ENCODE measurements at regions not wholly inside any gene's neighbourhood (a gene's known extent, or its start where the extent isn't known, plus 50 kb on each side); places are given as distances from the start of the nearest gene placed in this dataset.
"Not testable (repeated sequence)": the region's sequence is repeated elsewhere in the genome, so short reads cannot be mapped to it uniquely, and the experiment has no call there.

- ChIA-PET POLR2A (no interaction called here), CTCF (no interaction called here)
- no peak for ATAC-seq
Measured at GRCh38 chr16:75938818-75939217, 212.5 kb upstream of the CPHXL start.

GRCh38 chr16:75942351-75942750, 216.1 kb upstream of the CPHXL start:
- ChIA-PET CTCF (no interaction called here), POLR2A (no interaction called here)
- H3K4me1 Mint-ChIP-seq (ENCODE audit: low read depth): no peaks in the 10 kb centered on the region
- no peaks in the 10 kb centered on the region for H3K36me3 Mint-ChIP-seq (ENCODE audit: low read depth)
- no peak overlapping the region for H3K27ac Mint-ChIP-seq
- no peaks in the 10 kb centered on the region for H3K27me3 Mint-ChIP-seq (ENCODE audit: low read depth)
- H3K4me3 Mint-ChIP-seq: no peak overlapping the region
- no peak for DNase-seq
- H3K9me3 Mint-ChIP-seq (ENCODE audit: insufficient read depth): no peaks in the 10 kb centered on the region
- ATAC-seq: no peak

More at GRCh38 chr16:75938818-75939217, 212.5 kb upstream of the CPHXL start:
- no peak overlapping the region for H3K4me3 Mint-ChIP-seq
- no peaks in the 10 kb centered on the region for H3K4me1 Mint-ChIP-seq (ENCODE audit: low read depth)
- no peaks in the 10 kb centered on the region for H3K9me3 Mint-ChIP-seq (ENCODE audit: insufficient read depth)
- no peaks in the 10 kb centered on the region for H3K36me3 Mint-ChIP-seq (ENCODE audit: low read depth)
- no peak for DNase-seq
- H3K27ac Mint-ChIP-seq: no peak overlapping the region
- H3K27me3 Mint-ChIP-seq (ENCODE audit: low read depth): no peaks in the 10 kb centered on the region

- ATAC-seq (no peak), DNase-seq (no peak)
- no peaks in the 10 kb centered on the region for H3K36me3 Mint-ChIP-seq (ENCODE audit: low read depth)
- ChIA-PET CTCF (no interaction called here), POLR2A (no interaction called here)
- H3K4me1 Mint-ChIP-seq (ENCODE audit: low read depth): no peaks in the 10 kb centered on the region
- no peak overlapping the region for H3K27ac Mint-ChIP-seq
- no peak overlapping the region for H3K4me3 Mint-ChIP-seq
- no peaks in the 10 kb centered on the region for H3K9me3 Mint-ChIP-seq (ENCODE audit: insufficient read depth)
- H3K27me3 Mint-ChIP-seq (ENCODE audit: low read depth): no peaks in the 10 kb centered on the region
Measured at GRCh38 chr16:75942936-75943335, 216.6 kb upstream of the CPHXL start.

DNA sequence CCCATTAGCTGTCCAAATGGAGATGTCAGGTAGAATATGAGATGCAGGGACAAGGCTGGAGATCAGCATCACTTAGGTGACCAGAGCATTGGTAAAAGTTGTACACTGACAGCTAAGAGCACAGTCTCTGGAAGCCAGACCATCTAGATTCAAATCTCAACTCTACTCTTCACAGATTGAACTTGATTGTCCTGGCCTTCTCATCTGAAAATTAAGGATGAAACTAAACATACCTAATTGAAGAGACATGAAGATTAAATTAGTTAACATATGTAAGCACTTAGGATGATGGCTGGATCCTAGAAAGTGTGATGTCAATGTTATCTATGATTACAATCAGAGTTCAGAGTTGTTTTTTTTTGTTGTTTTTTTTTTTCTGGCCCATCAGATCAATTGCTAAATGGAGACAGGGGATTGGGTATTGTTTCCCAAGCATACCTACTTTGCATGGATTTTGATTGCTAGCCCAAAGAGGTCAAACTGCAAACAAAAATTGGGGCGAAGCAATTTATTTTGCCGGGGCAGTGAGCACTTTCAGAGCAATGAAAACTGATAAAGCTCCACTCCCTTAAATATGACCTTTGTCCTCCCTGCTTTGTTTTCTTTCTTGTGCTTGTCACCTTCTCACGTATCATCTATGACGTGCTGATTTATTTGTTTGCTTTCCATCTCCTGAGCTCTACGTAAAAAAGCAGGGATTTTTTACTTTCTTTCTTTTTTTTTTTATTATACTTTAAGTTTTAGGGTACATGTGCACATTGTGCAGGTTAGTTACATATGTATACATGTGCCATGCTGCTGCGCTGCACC, 217.6 kb upstream of the CPHXL start:
- DNase-seq (no peak), ATAC-seq (no peak)
- H3K27me3 Mint-ChIP-seq (ENCODE audit: low read depth): no peaks in the 10 kb centered on the region
- no peak overlapping the region for H3K4me3 Mint-ChIP-seq
- no peaks in the 10 kb centered on the region for H3K4me1 Mint-ChIP-seq (ENCODE audit: low read depth)
- H3K27ac Mint-ChIP-seq: no peak overlapping the region
- no peaks in the 10 kb centered on the region for H3K36me3 Mint-ChIP-seq (ENCODE audit: low read depth)
- ChIA-PET POLR2A (no interaction called here), CTCF (no interaction called here)
- no peaks in the 10 kb centered on the region for H3K9me3 Mint-ChIP-seq (ENCODE audit: insufficient read depth)

GRCh38 chr16:75945916-75946457, 219.7 kb upstream of the CPHXL start:
- Mint-ChIP-seq H3K27me3 (ENCODE audit: low read depth) (no peaks in the 10 kb centered on the region), H3K4me3 (no peak overlapping the region), H3K36me3 (ENCODE audit: low read depth) (no peaks in the 10 kb centered on the region), H3K9me3 (ENCODE audit: insufficient read depth) (no peaks in the 10 kb centered on the region), H3K4me1 (ENCODE audit: low read depth) (no peaks in the 10 kb centered on the region), H3K27ac (no peak overlapping the region)
- no peak for ATAC-seq
- CTCF ChIA-PET: no interaction called here
- POLR2A ChIA-PET: no interaction called here
- DNase-seq: no peak

DNA sequence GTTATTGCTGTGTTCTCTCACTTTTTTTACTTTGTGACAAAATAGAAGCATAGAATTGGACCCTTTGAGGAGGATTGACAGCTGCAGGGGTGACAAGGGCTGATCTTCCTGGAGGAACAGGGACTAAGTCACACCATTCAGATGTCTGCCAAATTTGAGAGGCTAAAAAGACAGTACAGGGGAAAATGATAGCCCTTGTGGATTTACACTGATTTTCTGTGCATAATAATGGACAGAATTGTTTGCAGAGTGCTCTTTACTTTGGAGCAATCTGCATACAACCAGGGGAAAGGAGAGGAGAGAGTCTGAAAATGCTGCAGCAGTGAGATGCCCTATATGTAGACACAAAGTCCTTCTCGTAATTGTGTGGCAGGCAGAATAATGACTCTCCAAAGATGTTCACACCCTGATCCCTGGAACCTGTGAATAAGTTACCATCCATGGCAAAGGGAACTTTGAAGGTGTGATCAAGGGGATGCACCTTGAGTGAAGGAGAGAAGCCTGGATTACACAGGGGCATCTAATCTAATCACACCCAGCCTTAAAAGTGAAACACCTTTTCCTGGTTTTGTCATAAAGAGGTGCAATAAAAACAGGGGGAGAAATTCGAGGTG, 221.4 kb upstream of the CPHXL start:
- no peaks in the 10 kb centered on the region for H3K27me3 Mint-ChIP-seq (ENCODE audit: low read depth)
- H3K9me3 Mint-ChIP-seq (ENCODE audit: insufficient read depth): no peaks in the 10 kb centered on the region
- ChIA-PET CTCF (no interaction called here), POLR2A (no interaction called here)
- H3K27ac Mint-ChIP-seq: no peak overlapping the region
- H3K4me3 Mint-ChIP-seq: no peak overlapping the region
- DNase-seq (no peak), ATAC-seq (no peak)
- no peaks in the 10 kb centered on the region for H3K4me1 Mint-ChIP-seq (ENCODE audit: low read depth)
- no peaks in the 10 kb centered on the region for H3K36me3 Mint-ChIP-seq (ENCODE audit: low read depth)

DNA sequence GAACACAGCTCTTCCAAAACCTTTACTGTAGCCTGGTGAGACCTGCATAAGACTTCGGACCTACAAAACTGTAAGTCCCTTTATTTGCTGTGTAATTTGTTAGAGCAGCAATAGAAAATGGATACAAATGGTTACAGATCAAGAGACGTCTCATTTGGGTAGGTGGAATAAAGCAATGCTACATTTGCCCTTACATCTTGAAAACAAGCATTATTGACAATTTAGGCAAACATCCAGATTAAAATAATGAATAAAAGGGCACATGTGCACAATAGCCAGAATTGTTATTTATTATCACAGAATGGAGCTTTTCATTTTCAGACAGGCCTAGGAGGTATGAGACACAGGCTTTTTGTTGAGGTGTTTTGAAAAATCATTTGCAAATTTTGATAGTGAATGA, 222.2 kb upstream of the CPHXL start:
- Mint-ChIP-seq H3K4me3 (no peak overlapping the region), H3K27me3 (ENCODE audit: low read depth) (no peaks in the 10 kb centered on the region), H3K9me3 (ENCODE audit: insufficient read depth) (no peaks in the 10 kb centered on the region), H3K4me1 (ENCODE audit: low read depth) (no peaks in the 10 kb centered on the region), H3K36me3 (ENCODE audit: low read depth) (no peaks in the 10 kb centered on the region), H3K27ac (no peak overlapping the region)
- DNase-seq (no peak), ATAC-seq (no peak)
- ChIA-PET CTCF (no interaction called here), POLR2A (no interaction called here)

GRCh38 chr16:75948886-75949285, 222.6 kb upstream of the CPHXL start:
- POLR2A ChIA-PET: no interaction called here
- H3K36me3 Mint-ChIP-seq (ENCODE audit: low read depth): no peaks in the 10 kb centered on the region
- H3K27me3 Mint-ChIP-seq (ENCODE audit: low read depth): no peaks in the 10 kb centered on the region
- DNase-seq (no peak), ATAC-seq (no peak)
- no peaks in the 10 kb centered on the region for H3K4me1 Mint-ChIP-seq (ENCODE audit: low read depth)
- no peaks in the 10 kb centered on the region for H3K9me3 Mint-ChIP-seq (ENCODE audit: insufficient read depth)
- CTCF ChIA-PET: no interaction called here
- no peak overlapping the region for H3K27ac Mint-ChIP-seq
- no peak overlapping the region for H3K4me3 Mint-ChIP-seq

GRCh38 chr16:75952124-75952523, 225.8 kb upstream of the CPHXL start:
- Mint-ChIP-seq H3K4me3 (no peak overlapping the region), H3K27ac (no peak overlapping the region), H3K27me3 (ENCODE audit: low read depth) (no peaks in the 10 kb centered on the region), H3K4me1 (ENCODE audit: low read depth) (no peaks in the 10 kb centered on the region), H3K36me3 (ENCODE audit: low read depth) (no peaks in the 10 kb centered on the region), H3K9me3 (ENCODE audit: insufficient read depth) (no peaks in the 10 kb centered on the region)
- ChIA-PET POLR2A (no interaction called here), CTCF (no interaction called here)
- ATAC-seq (no peak), DNase-seq (no peak)

DNA sequence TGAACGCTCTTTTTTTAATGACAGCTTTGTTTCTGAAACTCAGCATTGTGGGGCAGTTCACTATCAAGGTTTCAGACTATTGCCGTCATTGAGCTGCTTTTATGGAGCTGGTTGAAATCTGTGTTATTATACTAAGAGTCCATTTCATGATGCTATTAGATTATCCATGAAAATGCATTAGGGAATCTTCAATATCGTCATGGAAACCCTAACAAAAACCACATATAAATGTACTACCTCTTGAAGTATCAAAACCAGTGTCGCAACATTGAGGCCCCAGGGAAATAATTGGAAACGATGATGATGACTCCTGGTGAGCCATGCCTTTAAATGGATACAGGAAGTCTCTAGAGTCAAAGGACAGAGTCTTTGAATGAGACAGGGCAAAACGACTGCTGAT, 231.6 kb upstream of the CPHXL start:
- H3K36me3 Mint-ChIP-seq (ENCODE audit: low read depth): no peaks in the 10 kb centered on the region
- no peak overlapping the region for H3K4me3 Mint-ChIP-seq
- H3K4me1 Mint-ChIP-seq (ENCODE audit: low read depth): no peaks in the 10 kb centered on the region
- ChIA-PET CTCF (no interaction called here), POLR2A (no interaction called here)
- DNase-seq (no peak), ATAC-seq (no peak)
- H3K27me3 Mint-ChIP-seq (ENCODE audit: low read depth): no peaks in the 10 kb centered on the region
- H3K27ac Mint-ChIP-seq: no peak overlapping the region
- no peaks in the 10 kb centered on the region for H3K9me3 Mint-ChIP-seq (ENCODE audit: insufficient read depth)

- no peaks in the 10 kb centered on the region for H3K36me3 Mint-ChIP-seq (ENCODE audit: low read depth)
- H3K27me3 Mint-ChIP-seq (ENCODE audit: low read depth): no peaks in the 10 kb centered on the region
- no peaks in the 10 kb centered on the region for H3K9me3 Mint-ChIP-seq (ENCODE audit: insufficient read depth)
- DNase-seq (no peak), ATAC-seq (no peak)
- no peak overlapping the region for H3K4me3 Mint-ChIP-seq
- no peaks in the 10 kb centered on the region for H3K4me1 Mint-ChIP-seq (ENCODE audit: low read depth)
- CTCF ChIA-PET: no interaction called here
- POLR2A ChIA-PET: no interaction called here
- H3K27ac Mint-ChIP-seq: no peak overlapping the region
Measured at GRCh38 chr16:75965504-75966374, 239.4 kb upstream of the CPHXL start.

GRCh38 chr16:75969120-75969519, 242.8 kb upstream of the CPHXL start:
- H3K4me3 Mint-ChIP-seq; POLR2A ChIA-PET; CTCF ChIA-PET; H3K36me3 Mint-ChIP-seq (ENCODE audit: low read depth); DNase-seq; ATAC-seq; H3K4me1 Mint-ChIP-seq (ENCODE audit: low read depth); H3K27ac Mint-ChIP-seq; H3K9me3 Mint-ChIP-seq (ENCODE audit: insufficient read depth); H3K27me3 Mint-ChIP-seq (ENCODE audit: low read depth): not testable (repeated sequence)
